COLO829 (cell line): ENCODE measurements at regions not wholly inside any gene's neighbourhood (a gene's known extent, or its start where the extent isn't known, plus 50 kb on each side); places are given as distances from the start of the nearest gene placed in this dataset.

Experiments used
- DNase-seq: peaks from one replicate; pipeline ENCODE4 v3.0.0; 2012; ENCODE audit warnings: low spot score

- DNase-seq: no peak
Measured at GRCh38 chr2:173669271-173669853, 295.8 kb downstream of the SP3 start.

- DNase-seq: no peak
Measured at GRCh38 chr2:173669888-173670287, 295.3 kb downstream of the SP3 start.

GRCh38 chr2:173672573-173673340, 292.4 kb downstream of the SP3 start:
- DNase-seq: no peak

- no peak for DNase-seq
Measured at GRCh38 chr2:173673640-173674039, 291.5 kb downstream of the SP3 start.

- DNase-seq: no peak
Measured at GRCh38 chr2:173676647-173677046, 288.5 kb downstream of the SP3 start.

GRCh38 chr2:173678186-173678585, 287.0 kb downstream of the SP3 start:
- DNase-seq: no peak

- DNase-seq: no peak
Measured at GRCh38 chr2:173680574-173680973, 284.6 kb downstream of the SP3 start.

- DNase-seq: no peak
Measured at GRCh38 chr2:173681881-173682650, 283.1 kb downstream of the SP3 start.

GRCh38 chr2:173684896-173685459, 280.2 kb downstream of the SP3 start:
- DNase-seq: no peak

GRCh38 chr2:173690349-173690748, 274.8 kb downstream of the SP3 start:
- DNase-seq: no peak

GRCh38 chr2:173692068-173692467, 273.1 kb downstream of the SP3 start:
- no peak for DNase-seq

- no peak for DNase-seq
Measured at GRCh38 chr2:173693044-173693589, 272.1 kb downstream of the SP3 start.

GRCh38 chr2:173696274-173696673, 268.9 kb downstream of the SP3 start:
- DNase-seq: no peak

GRCh38 chr2:173697929-173698328, 267.2 kb downstream of the SP3 start:
- DNase-seq: no peak

GRCh38 chr2:173705656-173706055, 259.5 kb downstream of the SP3 start:
- no peak for DNase-seq

GRCh38 chr2:173706936-173707335, 258.2 kb downstream of the SP3 start:
- no peak for DNase-seq

- no peak for DNase-seq
Measured at GRCh38 chr2:173708806-173709205, 256.4 kb downstream of the SP3 start.

- DNase-seq: no peak
Measured at GRCh38 chr2:173711816-173712215, 253.4 kb downstream of the SP3 start.

- no peak for DNase-seq
Measured at GRCh38 chr2:173713904-173714555, 251.1 kb downstream of the SP3 start.

- no peak for DNase-seq
Measured at GRCh38 chr2:173715441-173715840, 249.7 kb downstream of the SP3 start.

- DNase-seq: no peak
Measured at GRCh38 chr2:173716458-173717052, 248.6 kb downstream of the SP3 start.

- DNase-seq: no peak
Measured at GRCh38 chr2:173719471-173719870, 245.7 kb downstream of the SP3 start.
